Amniotic stem cell (primary cell): ENCODE measurements at regions not wholly inside any gene's neighbourhood (a gene's known extent, or its start where the extent isn't known, plus 50 kb on each side); places are given as distances from the start of the nearest gene placed in this dataset.

ENCODE experiments used
- DNase-seq: peaks from one replicate; lab custom pipeline; 2025; lab: John Stamatoyannopoulos, UW

DNA sequence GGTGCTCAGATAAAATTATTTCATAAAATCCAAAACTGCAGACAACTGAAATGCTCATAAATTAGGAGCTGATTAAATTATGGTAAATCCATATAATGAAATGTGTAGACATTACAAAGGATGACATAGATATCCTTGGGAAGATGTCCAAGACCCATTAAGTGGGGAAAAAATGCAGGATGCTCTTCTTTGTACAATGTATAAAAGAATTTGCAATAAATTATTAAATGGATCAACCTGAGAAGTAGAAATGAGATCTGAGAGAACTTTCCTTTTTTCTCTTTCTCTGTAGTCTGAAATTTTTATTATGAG lies 336.4 kb upstream of the E2F7 start:
- DNase-seq: no peak

DNA sequence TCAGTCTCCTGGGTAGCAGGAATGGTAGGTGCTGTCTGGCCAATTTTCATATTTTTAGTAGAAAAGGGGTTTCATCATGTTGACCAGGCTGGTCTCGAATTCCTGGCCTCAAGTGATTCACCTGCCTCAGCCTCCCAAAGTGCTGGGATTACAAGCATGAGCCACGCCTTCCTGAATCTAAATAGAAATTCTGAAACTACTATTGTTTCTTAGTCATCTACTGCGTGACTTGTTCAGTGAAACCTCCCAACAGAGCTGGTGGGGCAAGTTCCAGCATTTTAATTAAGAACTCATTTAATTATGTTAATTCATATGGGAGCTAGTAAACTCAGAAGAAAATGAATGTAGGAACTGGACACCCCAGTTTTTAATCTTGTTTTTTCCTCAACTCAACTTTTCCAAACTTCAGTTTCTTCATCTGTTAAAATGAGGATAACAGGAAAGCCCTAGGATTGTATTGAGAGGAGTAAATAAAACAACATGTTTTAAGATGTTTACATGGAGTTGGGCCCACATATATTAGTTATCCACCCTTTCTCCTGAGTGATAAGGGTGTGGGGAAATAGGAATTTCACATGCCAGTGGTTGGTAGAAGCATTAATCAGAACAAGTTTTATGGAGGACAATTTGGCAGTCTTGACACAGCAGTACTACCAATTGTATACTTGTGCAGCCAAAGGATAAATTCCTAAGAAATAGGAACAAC lies 335.8 kb upstream of the E2F7 start:
- no peak for DNase-seq

DNA sequence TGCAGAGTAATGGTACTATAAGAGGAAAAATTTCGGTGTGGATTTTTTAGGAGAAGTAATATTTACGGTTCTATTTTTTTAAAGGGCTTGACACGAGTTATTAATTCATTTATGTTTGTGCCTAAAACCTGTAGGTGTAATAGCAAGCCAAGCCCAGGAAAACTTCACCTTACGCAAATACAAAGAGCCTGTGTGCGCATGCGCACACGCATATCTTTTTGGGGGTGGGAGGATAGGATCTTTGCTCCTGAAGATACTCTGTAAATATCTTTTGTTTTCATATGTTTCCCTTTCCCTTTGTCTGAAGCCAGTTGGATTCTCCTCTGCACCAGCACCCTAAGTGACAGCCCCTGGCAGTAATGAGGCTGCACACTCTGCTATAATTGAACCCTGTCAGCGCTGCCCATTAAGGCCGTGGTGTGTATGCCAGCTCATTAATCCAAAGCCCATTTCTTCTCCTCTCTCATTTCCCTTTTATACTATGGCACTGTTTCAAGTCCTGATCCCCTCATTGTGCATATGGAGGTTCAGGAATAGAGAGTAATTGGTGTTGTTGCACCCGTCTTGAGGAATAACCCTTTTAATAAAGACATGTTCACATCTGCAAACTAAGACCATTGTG lies 327.2 kb upstream of the E2F7 start:
- no peak for DNase-seq

DNA sequence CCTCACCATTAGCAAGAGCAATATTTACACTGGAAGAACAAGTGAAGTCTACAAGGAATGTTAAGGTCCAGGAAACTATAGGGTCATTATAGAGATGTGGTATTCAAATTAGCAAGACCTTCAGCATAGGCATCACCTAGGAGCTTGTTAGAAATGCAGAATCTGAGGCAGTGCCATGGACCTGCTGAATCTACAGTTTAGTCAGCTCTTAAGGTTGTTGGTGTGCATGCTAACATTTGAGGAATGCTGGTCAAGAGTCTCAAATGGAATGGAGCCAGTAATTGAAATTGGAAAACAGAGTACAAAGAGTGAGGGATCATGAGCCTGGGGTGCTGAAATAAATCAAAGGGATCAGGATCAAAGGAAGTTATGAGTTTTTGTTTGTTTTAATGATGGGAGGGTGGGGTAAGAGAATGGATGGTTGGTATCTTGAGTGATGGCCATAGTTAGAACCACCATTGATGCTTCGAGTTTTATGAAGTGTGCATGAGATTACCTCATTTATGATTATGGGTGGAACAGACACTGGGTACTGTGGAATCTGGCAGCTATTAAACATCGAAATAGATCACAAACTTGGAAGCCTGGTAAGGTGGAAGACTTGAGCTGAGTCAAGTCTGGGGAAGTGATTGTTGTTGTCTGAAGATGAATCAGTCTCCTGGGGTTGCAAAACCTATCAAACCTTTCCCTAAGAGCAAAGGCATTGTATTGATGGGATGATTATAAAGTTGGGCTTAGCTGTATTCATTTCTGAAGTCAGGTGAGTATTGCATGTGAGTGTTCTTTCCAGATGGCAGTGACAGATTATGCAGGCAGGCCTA lies 323.3 kb upstream of the E2F7 start:
- no peak for DNase-seq

DNA sequence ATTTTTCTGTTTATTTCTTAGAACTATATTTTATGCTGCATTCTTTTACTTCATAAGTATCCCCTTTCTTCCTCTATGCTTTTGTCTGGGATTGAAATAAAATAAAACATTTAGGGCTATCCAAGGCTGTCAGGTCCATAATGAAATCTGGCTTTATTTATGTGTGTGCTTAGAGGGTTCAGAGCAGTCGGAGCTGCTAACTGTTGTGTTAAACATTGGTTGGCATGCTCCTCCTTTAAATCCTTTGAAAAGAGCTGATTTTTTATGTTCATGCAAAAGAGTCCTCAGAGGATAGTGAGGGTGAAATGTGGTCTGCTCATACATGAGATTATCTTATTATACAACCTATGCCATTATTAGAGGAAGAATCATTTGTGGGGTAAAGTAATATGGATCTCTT lies 322.3 kb upstream of the E2F7 start:
- no peak for DNase-seq

DNA sequence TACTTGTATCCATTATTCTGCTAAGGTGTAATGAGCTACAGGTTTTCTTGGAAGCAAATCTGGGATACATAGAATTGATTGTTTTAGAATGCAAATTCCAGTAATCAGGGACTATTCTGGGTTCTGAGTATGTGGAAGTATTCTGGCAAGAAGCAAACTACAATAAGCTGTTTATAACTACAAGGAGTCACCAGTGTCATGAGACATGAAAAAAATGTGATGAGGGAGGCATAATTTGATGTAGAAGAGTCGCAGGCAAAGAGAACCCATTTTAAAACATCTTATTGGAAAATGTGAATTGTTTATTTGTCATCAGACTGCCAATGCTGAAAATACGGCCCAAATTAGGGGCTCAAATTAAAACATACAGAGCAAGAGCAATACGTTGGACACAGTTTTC lies 321.8 kb upstream of the E2F7 start:
- DNase-seq: no peak

DNA sequence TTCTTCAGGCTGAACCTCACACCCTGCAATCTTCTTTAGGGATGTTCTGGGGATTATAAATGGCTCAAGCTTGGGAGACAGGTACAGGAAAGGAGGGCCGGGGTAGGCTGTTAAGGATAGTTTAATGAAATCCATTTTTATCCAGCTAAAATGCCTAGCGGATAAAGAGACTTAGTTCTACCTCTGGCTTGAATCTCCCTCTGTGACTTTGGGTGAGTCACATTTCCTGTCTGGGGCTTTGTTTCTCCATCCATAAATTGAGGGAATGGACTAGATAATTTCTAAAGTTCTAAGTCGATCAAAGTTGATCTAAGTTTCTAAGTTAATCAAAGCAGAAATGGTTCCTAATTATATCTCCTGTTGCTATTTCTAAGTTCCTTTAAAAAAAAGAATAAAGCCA lies 319.6 kb upstream of the E2F7 start:
- DNase-seq: no peak

DNA sequence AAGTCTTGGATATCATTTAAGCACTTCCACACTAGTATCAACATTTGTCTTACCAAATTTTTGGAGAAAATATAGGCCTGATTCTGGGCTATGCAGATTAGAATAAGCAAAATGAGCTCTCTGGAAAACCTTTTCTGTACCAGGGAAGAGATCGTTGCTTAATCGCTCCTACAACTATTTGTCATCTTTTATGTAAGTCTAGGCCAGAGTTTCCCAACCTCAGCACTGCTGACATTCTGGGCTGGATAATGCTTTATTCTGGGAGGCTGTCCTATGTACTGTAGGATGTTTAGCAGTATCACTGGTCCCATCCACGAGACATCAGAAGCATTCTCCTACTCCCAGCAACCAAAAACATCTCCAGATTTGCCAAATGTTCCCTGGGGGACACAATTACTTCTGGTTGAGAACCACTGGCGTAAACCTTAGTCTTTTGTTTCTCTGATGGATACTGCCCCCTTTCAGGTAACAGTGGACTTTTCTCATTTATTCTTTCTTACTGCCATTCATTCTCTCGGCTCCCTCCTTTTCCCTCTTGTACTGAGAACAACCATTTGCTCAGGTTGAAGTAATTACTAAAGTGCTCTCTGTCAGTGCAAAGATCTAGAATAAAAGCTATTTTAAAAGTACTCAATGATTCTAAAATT lies 316.9 kb upstream of the E2F7 start:
- no peak for DNase-seq

DNA sequence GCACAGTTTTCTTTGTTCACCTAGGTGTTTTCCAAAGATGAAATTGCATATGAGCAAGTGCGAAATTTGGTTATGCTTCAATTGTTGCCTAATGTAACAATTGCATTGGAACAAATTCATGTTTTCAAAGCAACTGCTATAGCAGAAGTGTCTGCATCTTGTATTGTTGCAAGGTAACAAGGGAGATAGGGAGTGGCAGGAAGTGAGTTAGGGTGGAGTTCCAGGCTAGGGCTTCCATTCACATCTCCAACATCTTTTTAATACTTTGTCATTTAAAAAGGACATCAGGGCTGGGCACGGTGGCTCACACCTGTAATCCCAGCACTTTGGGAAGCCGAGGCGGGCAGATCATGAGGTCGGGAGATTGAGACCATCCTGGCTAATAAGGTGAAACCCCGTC lies 312.3 kb upstream of the E2F7 start:
- no peak for DNase-seq

DNA sequence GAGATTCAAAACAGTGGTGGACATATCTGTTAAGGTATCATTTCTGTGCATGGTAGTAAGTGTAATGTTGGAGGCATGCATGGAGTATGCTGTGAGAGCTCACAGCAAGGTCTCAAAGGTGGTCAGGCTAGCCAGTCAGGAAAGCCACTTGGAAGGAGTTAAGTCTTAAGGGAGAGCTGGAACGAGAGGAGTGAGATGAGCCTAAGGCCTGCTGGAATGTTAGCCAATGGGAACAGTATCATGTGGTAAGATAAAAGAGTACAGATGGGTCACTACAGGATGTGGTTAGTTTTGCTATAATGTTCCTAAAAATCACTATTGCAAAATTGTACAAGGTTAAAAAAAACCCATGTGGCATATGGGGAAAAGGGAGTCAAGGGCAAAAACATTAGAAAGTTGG lies 311.7 kb upstream of the E2F7 start:
- DNase-seq: no peak

DNA sequence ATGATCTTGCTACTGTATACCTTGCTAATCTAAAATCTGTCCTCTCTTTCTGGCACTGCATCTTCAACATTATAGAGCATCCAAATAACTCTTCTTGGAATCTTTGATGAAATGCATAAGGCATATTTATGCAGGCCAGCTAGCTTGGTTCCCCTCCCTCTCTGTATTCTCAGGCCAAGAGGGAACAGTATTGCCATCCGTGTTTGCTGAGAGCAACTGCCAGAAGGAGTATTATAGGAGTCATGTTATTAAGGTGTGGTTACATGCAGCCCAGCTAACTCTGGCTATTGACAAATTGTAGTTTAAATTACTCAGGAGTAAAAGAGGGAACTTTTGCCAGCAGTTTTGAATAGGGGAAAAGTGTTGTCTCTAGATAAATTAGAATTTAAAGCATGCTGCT lies 309.3 kb upstream of the E2F7 start:
- no peak for DNase-seq

DNA sequence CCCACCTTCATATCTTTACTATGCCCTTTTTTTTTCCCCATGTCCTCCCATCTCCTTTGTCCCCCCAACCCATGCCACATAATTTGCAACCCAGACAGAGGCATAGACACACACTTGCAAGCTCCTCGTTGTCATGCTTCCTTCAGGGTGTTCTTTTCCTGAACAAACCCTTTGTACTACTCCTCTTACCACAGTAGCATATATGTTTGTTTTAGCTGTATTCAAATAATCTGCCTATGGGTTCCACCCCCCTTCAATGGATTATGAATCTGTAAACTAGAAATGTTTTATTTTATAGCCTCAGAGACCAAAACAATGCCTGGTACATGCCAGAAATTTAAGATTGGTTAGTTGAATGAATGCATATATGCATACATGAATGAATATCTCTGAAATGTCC lies 307.1 kb upstream of the E2F7 start:
- no peak for DNase-seq

DNA sequence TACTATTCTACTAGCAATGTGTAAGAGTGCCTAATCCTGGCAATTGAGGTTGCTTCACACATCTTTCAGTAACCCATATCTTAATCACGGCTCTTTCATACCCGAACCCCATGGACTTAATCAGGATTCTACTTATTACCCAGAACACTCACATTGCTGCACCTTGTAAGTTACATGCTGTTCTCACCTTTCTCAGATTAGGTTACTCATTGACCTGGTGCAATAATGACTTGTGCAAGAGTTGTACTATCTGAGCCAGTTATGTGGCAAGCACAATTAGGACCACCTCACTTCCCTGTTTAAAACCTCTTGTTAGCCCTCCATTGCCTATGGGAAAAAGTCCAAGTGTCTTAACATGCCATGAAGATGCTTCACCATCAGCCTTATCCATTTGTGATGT lies 306.7 kb upstream of the E2F7 start:
- DNase-seq: no peak

DNA sequence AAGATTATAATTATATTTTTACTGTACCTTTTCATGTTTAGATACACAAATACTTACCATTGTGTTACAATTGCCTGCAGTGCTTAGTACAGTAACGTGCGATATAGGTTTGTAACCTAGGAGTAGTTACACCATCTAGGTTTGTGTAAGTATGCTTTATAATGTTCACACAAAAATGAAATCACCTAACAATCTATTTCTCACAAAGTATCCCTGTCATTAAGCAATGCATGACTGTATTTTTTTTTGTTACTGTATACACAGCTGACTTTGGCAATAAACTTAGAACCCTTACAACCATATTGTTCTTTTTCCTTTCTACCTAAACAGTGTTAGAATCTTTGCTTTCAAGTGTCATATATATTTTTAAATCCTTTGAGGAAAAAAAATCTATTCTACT lies 303.0 kb upstream of the E2F7 start:
- DNase-seq: no peak

DNA sequence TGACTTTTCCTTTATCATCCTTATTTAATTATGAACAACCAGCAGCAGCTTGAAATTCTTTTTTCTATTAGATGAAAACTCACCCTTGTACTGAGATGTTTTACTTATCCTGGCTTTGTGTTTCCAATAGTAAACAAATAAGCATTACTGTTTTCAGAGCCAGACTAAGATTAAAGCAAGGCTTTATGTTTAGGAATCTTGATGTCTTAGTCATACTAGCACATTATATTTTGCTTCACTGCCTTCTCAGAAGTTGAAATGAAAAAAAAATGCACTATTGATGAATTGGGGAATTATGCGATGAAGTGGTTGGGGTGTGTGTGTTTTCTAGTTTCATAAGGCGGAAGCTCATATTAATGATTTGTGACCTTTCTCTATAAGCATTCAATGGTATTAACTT lies 301.2 kb upstream of the E2F7 start:
- no peak for DNase-seq

DNA sequence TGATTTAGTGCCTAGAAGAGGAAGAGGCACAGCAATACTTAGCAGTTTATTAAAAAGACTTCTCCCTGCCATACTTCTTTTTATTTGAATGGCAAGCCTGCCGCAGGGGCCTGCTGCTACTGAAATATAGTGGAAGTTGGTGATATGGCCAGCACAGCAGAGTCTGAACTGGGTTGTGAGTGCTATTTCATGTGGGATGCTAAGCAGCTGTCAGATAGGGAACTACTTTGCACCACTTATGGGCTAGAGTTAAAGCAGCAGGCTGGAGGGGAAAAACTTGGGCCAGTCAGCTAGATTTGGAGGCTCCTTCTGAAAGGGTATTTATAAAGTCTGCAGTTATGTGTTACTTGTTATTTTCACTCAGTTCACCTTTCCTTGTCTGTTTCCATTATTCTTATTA lies 299.0 kb upstream of the E2F7 start:
- DNase-seq: no peak

DNA sequence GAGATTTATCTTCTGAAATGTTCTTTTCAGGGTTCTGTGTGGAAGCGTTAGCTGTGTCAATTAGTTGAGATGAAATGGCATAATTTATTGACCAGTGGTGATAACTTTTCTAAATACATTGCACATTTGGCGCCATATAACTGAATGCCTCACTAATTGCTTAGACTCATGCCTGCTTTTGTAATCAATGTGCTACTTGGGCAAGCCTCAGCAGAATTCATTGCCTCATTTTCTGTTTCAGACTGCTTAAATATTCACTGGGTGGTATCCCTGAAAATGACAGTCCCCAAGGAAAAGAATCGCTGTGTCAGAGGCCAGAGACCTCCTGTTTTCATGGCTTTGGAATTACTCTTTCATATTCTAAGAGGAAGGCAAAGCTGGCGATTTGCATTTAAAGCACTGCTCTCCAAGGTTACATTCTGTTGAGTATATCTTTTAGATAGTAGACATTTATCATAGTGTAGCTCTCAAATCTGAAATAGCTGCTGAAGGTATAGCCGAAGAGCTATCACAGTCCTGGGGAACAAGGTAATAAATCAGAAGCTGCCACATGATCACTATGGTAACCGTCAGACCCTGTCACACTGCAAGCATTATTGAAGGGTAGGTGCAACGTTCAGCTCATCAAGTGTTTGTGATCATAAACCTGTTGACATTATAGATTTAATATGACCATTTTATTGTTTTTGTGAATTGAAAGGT lies 297.3 kb upstream of the E2F7 start:
- DNase-seq: no peak

DNA sequence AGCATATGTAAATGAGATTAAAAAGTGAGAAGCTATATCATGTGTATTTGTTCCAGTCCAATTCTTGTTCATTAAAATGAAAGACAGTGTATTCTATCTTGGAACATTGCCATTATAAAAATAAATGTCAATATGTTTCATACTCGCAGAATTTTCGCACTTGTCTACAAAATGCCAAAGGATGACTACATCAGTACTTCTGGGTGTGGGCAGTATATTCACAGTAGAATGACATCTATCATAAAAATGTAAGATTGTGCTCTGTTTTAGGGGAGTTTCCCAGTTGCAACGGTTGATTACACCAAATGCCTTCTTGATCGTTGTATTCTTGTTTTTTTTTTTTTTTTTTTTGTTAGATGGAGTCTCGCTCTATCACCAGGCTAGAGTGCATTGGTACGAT lies 292.3 kb upstream of the E2F7 start:
- DNase-seq: no peak

DNA sequence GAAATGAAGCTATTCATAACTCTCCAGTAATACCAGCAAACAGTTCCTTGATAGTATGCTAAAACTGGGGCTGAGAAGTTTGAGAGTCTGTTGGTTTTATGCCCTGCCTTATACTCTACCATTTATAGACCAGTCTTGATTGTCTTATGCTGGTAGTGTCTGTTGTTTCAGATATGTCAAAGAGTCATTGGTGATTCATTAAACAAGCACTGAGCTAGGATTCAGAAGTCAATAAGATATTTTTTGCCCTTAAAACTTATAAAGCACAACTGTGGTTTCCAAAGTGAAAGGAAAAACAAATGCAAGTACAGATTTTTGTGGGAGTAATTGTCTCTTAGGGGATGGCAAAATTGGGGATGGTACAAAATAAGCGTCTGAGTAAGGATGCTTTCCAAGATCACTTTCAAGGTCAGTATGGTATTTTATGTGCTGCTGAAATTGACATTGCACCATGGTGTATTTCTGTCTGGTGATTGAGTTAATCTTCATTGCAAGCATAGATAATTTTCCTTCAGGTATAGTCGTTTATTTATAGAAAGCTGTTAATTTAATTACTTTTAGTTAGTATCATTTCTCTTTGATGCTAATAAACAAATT lies 289.5 kb upstream of the E2F7 start:
- DNase-seq: no peak

DNA sequence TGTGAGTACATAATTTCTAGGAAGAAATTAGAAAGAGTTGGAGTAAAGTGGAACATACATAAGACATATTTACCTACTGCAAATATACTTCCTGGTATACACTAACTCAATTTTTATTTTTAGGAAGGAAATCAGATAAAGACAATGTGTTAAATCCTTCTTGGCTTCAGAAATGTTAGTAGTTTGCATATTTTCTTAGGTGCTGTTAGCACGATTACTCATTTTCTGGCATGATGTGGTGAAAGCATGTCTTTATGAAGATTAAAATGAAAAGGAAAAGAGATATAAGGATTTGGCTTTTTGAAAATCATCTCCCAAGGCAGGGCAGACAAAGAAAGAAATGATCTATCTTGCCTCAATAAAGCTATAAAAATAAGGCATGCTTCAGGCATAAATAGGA lies 287.6 kb upstream of the E2F7 start:
- DNase-seq: no peak

DNA sequence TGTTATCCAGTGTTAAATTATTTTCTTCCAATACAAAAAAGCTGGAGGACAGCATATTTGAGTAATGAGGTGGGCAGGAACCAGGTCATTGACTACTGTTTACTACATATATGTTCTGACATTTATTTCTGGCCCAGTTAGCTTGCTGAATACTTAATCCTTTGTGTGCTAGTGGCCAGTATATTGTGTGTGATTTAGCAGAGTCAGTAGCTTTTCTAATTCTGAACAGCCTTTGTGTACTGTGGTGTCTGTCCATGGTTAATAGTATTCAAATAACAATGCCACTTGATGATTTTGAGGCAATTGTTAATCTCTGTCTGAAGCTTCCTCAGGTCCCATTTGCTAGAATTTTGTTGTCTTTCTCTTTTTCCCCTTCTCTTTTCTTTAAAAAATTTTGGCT lies 286.5 kb upstream of the E2F7 start:
- no peak for DNase-seq
